Activated CD4-positive, alpha-beta T cell treated with anti-CD3 and anti-CD28 coated beads, Interleukin-10, Interleukin-2, amounts not matched to agents 100 ng/mL and 50 ng/mL, durations not matched to agents 16 hours and 8 hours (primary cell): ENCODE measurements at regions not wholly inside any gene's neighbourhood (a gene's known extent, or its start where the extent isn't known, plus 50 kb on each side); places are given as distances from the start of the nearest gene placed in this dataset.

Source experiments
- DNase-seq: peaks from one replicate; pipeline ENCODE4 v3.0.0-alpha.2; 2020

GRCh38 chr13:72523049-72523448 lies 204.4 kb downstream of the MZT1 start:
- no peak for DNase-seq

- DNase-seq, result no peak
Observed at GRCh38 chr13:72521940-72522661, 205.3 kb downstream of the MZT1 start.

GRCh38 chr13:72514146-72514545 lies 213.3 kb downstream of the MZT1 start:
- DNase-seq, result no peak

- no peak for DNase-seq
Observed at GRCh38 chr13:72508392-72508791, 219.0 kb downstream of the MZT1 start.

- DNase-seq, result no peak
Observed at GRCh38 chr13:72507416-72508199, 219.8 kb downstream of the MZT1 start.

- no peak for DNase-seq
Observed at GRCh38 chr13:72506706-72507105, 220.7 kb downstream of the MZT1 start.

GRCh38 chr13:72505376-72505775 lies 222.1 kb downstream of the MZT1 start:
- no peak for DNase-seq

GRCh38 chr13:72504131-72504841 lies 223.1 kb downstream of the MZT1 start:
- no peak for DNase-seq

- DNase-seq, result no peak
Observed at GRCh38 chr13:72500851-72501250, 226.6 kb downstream of the MZT1 start.

- DNase-seq, result no peak
Observed at GRCh38 chr13:72495681-72496080, 231.7 kb downstream of the MZT1 start.

- DNase-seq, result no peak
Observed at GRCh38 chr13:72489751-72490150, 237.7 kb downstream of the MZT1 start.

- no peak for DNase-seq
Observed at GRCh38 chr13:72473321-72473720, 254.1 kb downstream of the MZT1 start.

GRCh38 chr13:72469906-72470305 lies 257.5 kb downstream of the MZT1 start:
- DNase-seq, result no peak

- DNase-seq, result no peak
Observed at GRCh38 chr13:72463561-72463960, 263.9 kb downstream of the MZT1 start.

GRCh38 chr13:72462726-72463125 lies 264.7 kb downstream of the MZT1 start:
- no peak for DNase-seq

- DNase-seq, result no peak
Observed at GRCh38 chr13:72462166-72462565, 265.3 kb downstream of the MZT1 start.

- peak; percentile 1 for DNase-seq
Observed at GRCh38 chr13:72458701-72459100, 268.7 kb downstream of the MZT1 start.

GRCh38 chr13:72457151-72457550 lies 270.3 kb downstream of the MZT1 start:
- no peak for DNase-seq

GRCh38 chr13:72456486-72456885 lies 270.9 kb downstream of the MZT1 start:
- no peak for DNase-seq

GRCh38 chr13:72453161-72453560 lies 274.3 kb downstream of the MZT1 start:
- no peak for DNase-seq

- no peak for DNase-seq
Observed at GRCh38 chr13:72448082-72448481, 279.3 kb downstream of the MZT1 start.

GRCh38 chr13:72444999-72445398 lies 282.4 kb downstream of the MZT1 start:
- no peak for DNase-seq

- DNase-seq, result no peak
Observed at GRCh38 chr13:72437458-72437857, 290.0 kb downstream of the MZT1 start.

- DNase-seq, result no peak
Observed at GRCh38 chr13:72435251-72435650, 292.2 kb downstream of the MZT1 start.
